OCI-LY1 (cell line): ENCODE measurements at regions not wholly inside any gene's neighbourhood (a gene's known extent, or its start where the extent isn't known, plus 50 kb on each side); places are given as distances from the start of the nearest gene placed in this dataset.

ENCODE experiments used
- H2AFZ ChIP-seq: fragments of 200-600 bp; sonication (generic), shearing (Covaris generic); 2 replicates; pipeline ENCODE4 v1.6.0; 2014; ENCODE audit warnings: antibody characterized with exemption, mild to moderate bottlenecking, low read length
- H3F3A ChIP-seq: fragments of 200-600 bp; sonication (generic), shearing (Covaris generic); 2 replicates; pipeline ENCODE4 v1.6.0; 2014; ENCODE audit warnings: mild to moderate bottlenecking, antibody characterized with exemption, low read length, moderate library complexity; ENCODE audit not compliant: insufficient read depth
- H3K27ac ChIP-seq: fragments of 200-600 bp; sonication (generic); 2 replicates; pipeline ENCODE4 v1.5.1; 2014; ENCODE audit warnings: low read length, mixed run types, mild to moderate bottlenecking, low read depth; ENCODE audit not compliant: poor library complexity, severe bottlenecking
- H3K27me3 ChIP-seq: fragments of 200-600 bp; sonication (generic); 2 replicates; pipeline ENCODE4 v1.6.0; 2014; ENCODE audit warnings: antibody characterized with exemption, mild to moderate bottlenecking, low read length, moderate library complexity; ENCODE audit not compliant: insufficient read depth
- H3K36me3 ChIP-seq: fragments of 200-600 bp; sonication (generic); 2 replicates; pipeline ENCODE4 v1.6.1; 2014; ENCODE audit warnings: mild to moderate bottlenecking, antibody characterized with exemption, low read length, moderate library complexity, mixed read lengths; ENCODE audit not compliant: insufficient read depth
- H3K4me1 ChIP-seq: fragments of 200-600 bp; sonication (generic); 2 replicates; pipeline ENCODE4 v1.5.1; 2014; ENCODE audit warnings: mild to moderate bottlenecking, low read length, moderate library complexity; ENCODE audit not compliant: insufficient read depth, severe bottlenecking
- H3K4me2 ChIP-seq: fragments of 200-600 bp; sonication (generic), shearing (Covaris generic); 2 replicates; pipeline ENCODE4 v1.6.1; 2014; ENCODE audit warnings: low read length
- H3K4me3 ChIP-seq: fragments of 200-600 bp; sonication (generic); 2 replicates; pipeline ENCODE4 v1.5.1; 2014; ENCODE audit warnings: low read length, low read depth, mild to moderate bottlenecking, mixed read lengths; ENCODE audit not compliant: poor library complexity, severe bottlenecking
- H3K79me2 ChIP-seq: fragments of 200-600 bp; shearing (Covaris generic); 2 replicates; pipeline ENCODE4 v1.6.1; 2016; ENCODE audit warnings: mixed run types, low read length, mixed read lengths; ENCODE audit not compliant: insufficient read depth
- H3K9ac ChIP-seq: fragments of 200-600 bp; sonication (generic), shearing (Covaris generic); 2 replicates; pipeline ENCODE4 v1.6.1; 2014; ENCODE audit warnings: mild to moderate bottlenecking, low read length, mixed read lengths
- H3K9me2 ChIP-seq: fragments of 200-600 bp; sonication (generic), shearing (Covaris generic); 2 replicates; pipeline ENCODE4 v1.6.1; 2014; ENCODE audit warnings: low read depth, mild to moderate bottlenecking, low read length, mixed read lengths
- H3K9me3 ChIP-seq: fragments of 200-600 bp; shearing (Covaris generic); 2 replicates; pipeline ENCODE4 v1.6.1; 2014; ENCODE audit warnings: low read length, mixed read lengths
- H4K20me1 ChIP-seq: fragments of 200-600 bp; sonication (generic), shearing (Covaris generic); 2 replicates; pipeline ENCODE4 v1.6.0; 2016; ENCODE audit warnings: mild to moderate bottlenecking, low read length; ENCODE audit not compliant: insufficient read depth
- CTCF ChIP-seq: fragments of 200-600 bp; sonication (generic), shearing (Covaris generic); IDR thresholded peaks from 2 replicates; pipeline ENCODE4 v1.5.1; 2017; ENCODE audit warnings: mild to moderate bottlenecking, antibody characterized with exemption, low read length, moderate library complexity, mixed read lengths
- EZH2 ChIP-seq: fragments of 200-600 bp; sonication (generic), shearing (Covaris generic); IDR thresholded peaks from 2 replicates; pipeline ENCODE4 v1.8.0; 2017; ENCODE audit warnings: borderline replicate concordance, mixed run types, mild to moderate bottlenecking, antibody characterized with exemption, low read length, moderate library complexity, mixed read lengths

- H3K4me1 ChIP-seq: no peaks in the 10 kb centered on the region
- H3K27ac ChIP-seq: no peak overlapping the region
- no peaks in the 10 kb centered on the region for H3F3A ChIP-seq
- no peaks in the 10 kb centered on the region for H4K20me1 ChIP-seq
- H3K9ac ChIP-seq: no peak overlapping the region
- no peak overlapping the region for H2AFZ ChIP-seq
- H3K27me3 ChIP-seq: no peaks in the 10 kb centered on the region
- no peaks in the 10 kb centered on the region for H3K9me2 ChIP-seq
- no peak for TF ChIP-seq EZH2
- TF ChIP-seq CTCF: no peak
- H3K4me2 ChIP-seq: no peak overlapping the region
- H3K36me3 ChIP-seq: no peaks in the 10 kb centered on the region
- H3K4me3 ChIP-seq: no peak overlapping the region
- no peaks in the 10 kb centered on the region for H3K79me2 ChIP-seq
- H3K9me3 ChIP-seq: no peaks in the 10 kb centered on the region
Measured at GRCh38 chr7:63073286-63073685, 925.4 kb upstream of the ZNF722 start.

GRCh38 chr7:63073736-63074135 lies 924.9 kb upstream of the ZNF722 start:
- Histone ChIP-seq H3K4me2 (no peak overlapping the region), H3K4me1 (no peaks in the 10 kb centered on the region), H3K79me2 (no peaks in the 10 kb centered on the region), H4K20me1 (no peaks in the 10 kb centered on the region), H3K4me3 (no peak overlapping the region), H2AFZ (no peak overlapping the region), H3K27me3 (no peaks in the 10 kb centered on the region), H3F3A (no peaks in the 10 kb centered on the region), H3K9me3 (0 out of 2 replicates have a peak, but pooled peaks cover 2% of the 10 kb centered on the region), H3K9me2 (no peaks in the 10 kb centered on the region), H3K27ac (no peak overlapping the region), H3K9ac (no peak overlapping the region), H3K36me3 (no peaks in the 10 kb centered on the region)
- TF ChIP-seq CTCF (no peak), EZH2 (no peak)

DNA sequence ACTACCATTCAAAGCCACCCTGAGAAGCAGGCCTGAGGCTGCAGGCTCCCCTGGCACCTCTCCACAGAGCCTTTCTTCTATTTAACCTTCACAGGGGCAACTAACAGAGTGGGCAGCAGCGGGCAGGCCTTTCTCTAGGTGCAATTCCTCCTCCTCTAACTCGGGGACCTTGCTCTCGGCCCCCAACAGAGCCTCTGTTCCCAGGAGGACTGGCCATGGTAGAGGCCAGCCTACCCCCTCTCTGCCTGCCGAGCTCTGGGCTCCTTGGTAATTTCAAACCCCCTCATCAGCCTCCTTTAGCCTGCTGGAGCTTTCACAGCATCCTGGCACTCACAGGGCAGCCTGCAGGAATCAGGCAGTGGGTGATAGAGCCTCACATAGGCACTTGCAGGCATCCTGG lies 920.8 kb upstream of the ZNF722 start:
- Histone ChIP-seq H3K9me3 (peaks cover 15% of the 10 kb centered on the region; the same call in 1 of the 2 replicates), H3F3A (no peaks in the 10 kb centered on the region), H4K20me1 (no peaks in the 10 kb centered on the region), H3K36me3 (no peaks in the 10 kb centered on the region), H2AFZ (no peak overlapping the region), H3K79me2 (no peaks in the 10 kb centered on the region), H3K9ac (no peak overlapping the region), H3K9me2 (no peaks in the 10 kb centered on the region), H3K4me1 (no peaks in the 10 kb centered on the region), H3K4me3 (no peak overlapping the region), H3K27me3 (no peaks in the 10 kb centered on the region), H3K27ac (no peak overlapping the region), H3K4me2 (no peak overlapping the region)
- TF ChIP-seq EZH2 (no peak), CTCF (no peak)
